ENCODE measurements at regions not wholly inside any gene's neighbourhood (a gene's known extent, or its start where the extent isn't known, plus 50 kb on each side); places are given as distances from the start of the nearest gene placed in this dataset.

DNA sequence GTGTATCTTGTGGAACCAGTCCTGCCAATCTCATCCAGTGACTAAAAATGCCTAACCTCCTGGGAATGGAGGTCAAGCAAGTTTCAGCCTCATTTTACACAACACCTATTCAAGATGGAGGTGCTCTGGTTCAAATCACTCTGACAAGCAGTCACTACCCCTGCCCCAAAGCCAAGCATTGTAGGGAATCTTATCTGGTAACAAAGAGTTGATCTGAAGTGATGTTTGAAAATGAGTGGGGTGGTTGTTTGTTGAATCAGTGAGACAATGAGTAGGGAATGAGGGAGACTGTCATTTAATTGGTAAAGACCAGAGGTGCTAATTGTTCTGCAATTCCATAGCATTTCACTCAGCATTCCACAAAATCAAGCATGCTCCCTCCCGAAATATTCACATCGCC is 132.0 kb downstream of the RND3 start:
- 85 to 87% (median 85%) methylated on average over 2 of the region's 2 CpGs for WGBS, 4 donors
- H3K36me3 ChIP-seq, result no peaks in the 10 kb centered on the region
- no peak overlapping the region for H3K27ac ChIP-seq
- TF ChIP-seq POLR2A (IDR thresholded peaks at IDR 0.05) (no peak), CTCF (IDR thresholded peaks at IDR 0.05) (no peak)
- H3K27me3 ChIP-seq, result no peaks in the 10 kb centered on the region
- ATAC-seq (no peak), DNase-seq (no peak)
- intact Hi-C loops (cut with DNase I), result no loop called here
- no peak overlapping the region for H3K4me3 ChIP-seq
- H3K4me1 ChIP-seq, result no peaks in the 10 kb centered on the region
- H3K9me3 ChIP-seq, result no peaks in the 10 kb centered on the region

GRCh38 chr2:150353376-150353775 is 134.1 kb downstream of the RND3 start:
- 80 to 90% (median 88%) methylated on average over 2 of the region's 2 CpGs for WGBS, 4 donors
- intact Hi-C loops (cut with DNase I), result no loop called here

GRCh38 chr2:150351922-150352321 is 135.5 kb downstream of the RND3 start:
- Histone ChIP-seq H3K9me3 (no peaks in the 10 kb centered on the region), H3K4me3 (no peak overlapping the region), H3K36me3 (no peaks in the 10 kb centered on the region), H3K4me1 (no peaks in the 10 kb centered on the region), H3K27ac (no peak overlapping the region), H3K27me3 (no peaks in the 10 kb centered on the region)
- ATAC-seq, result no peak
- DNase-seq, result no peak
- TF ChIP-seq CTCF (IDR thresholded peaks at IDR 0.05), result no peak
- TF ChIP-seq POLR2A (IDR thresholded peaks at IDR 0.05), result no peak
- intact Hi-C loops (cut with DNase I), result no loop called here

More at GRCh38 chr2:150353376-150353775, 134.1 kb downstream of the RND3 start:
- DNase-seq, result no peak
- H3K27me3 ChIP-seq, result no peaks in the 10 kb centered on the region
- H3K27ac ChIP-seq, result no peak overlapping the region
- no peaks in the 10 kb centered on the region for H3K36me3 ChIP-seq
- ATAC-seq, result no peak
- no peak overlapping the region for H3K4me3 ChIP-seq
- H3K4me1 ChIP-seq, result no peaks in the 10 kb centered on the region
- H3K9me3 ChIP-seq, result no peaks in the 10 kb centered on the region
- TF ChIP-seq POLR2A (IDR thresholded peaks at IDR 0.05) (no peak), CTCF (IDR thresholded peaks at IDR 0.05) (no peak)

GRCh38 chr2:150350500-150350899 is 137.0 kb downstream of the RND3 start:
- no peak overlapping the region for H3K4me3 ChIP-seq
- no peaks in the 10 kb centered on the region for H3K27me3 ChIP-seq
- ATAC-seq, result no peak
- TF ChIP-seq POLR2A (IDR thresholded peaks at IDR 0.05) (no peak), CTCF (IDR thresholded peaks at IDR 0.05) (no peak)
- no peak for DNase-seq
- 75 to 85% (median 81%) methylated on average over 4 of the region's 4 CpGs for WGBS, 4 donors
- H3K27ac ChIP-seq, result no peak overlapping the region
- H3K36me3 ChIP-seq, result no peaks in the 10 kb centered on the region
- no peaks in the 10 kb centered on the region for H3K4me1 ChIP-seq
- intact Hi-C loops (cut with DNase I), result no loop called here
- H3K9me3 ChIP-seq, result no peaks in the 10 kb centered on the region
